ENCODE measurements at regions not wholly inside any gene's neighbourhood (a gene's known extent, or its start where the extent isn't known, plus 50 kb on each side); places are given as distances from the start of the nearest gene placed in this dataset.

DNA sequence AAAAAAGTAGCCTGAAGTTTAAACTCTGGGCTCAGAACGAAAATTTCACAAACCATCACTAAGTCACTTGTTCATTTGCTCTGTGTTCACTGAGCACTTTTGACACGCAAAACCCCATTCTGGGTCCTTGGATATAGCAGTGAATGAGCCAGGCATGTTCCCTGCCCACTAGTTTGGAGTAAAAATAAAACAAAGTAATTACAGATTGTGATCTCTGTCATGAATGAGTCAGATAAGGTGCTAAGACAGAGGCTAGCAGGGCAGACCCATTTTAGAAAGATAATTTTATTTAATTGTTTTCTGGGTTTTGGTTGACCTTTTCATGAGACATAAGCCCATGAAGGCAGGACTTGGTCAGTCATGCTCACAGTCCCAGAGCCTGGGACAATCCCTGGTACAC lies 84.1 kb upstream of the ARHGEF3 start:
- no peak overlapping the region for H3K4me3 ChIP-seq (ENCODE audit: low read depth in 2 of 2, low read length in 2 of 2)
- POLR2A ChIA-PET: no interaction called here

DNA sequence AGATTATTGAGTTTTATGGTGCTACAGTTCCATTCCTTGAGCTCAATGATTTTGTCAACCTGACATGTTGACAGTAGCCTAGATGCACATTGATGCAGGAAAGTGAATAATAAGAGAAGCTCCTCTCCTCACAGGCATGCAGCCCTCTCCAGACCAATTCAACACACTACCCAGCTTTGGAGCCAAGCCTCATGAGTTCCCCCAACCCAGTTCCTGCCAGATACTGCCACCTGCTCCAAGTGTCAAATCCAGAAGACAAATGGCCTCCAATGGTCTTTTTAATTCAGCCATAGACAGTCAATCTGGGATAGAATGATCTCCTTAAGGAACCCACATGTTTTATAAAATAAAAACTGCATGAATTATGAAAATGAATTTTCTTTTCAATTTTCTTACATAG lies 83.7 kb upstream of the ARHGEF3 start:
- in situ Hi-C loops (cut with HindIII; ENCODE audit: low pct_unique_long_range_greater_than_20kb, low sequenced_read_pairs): no loop called here
- CTCF ChIA-PET: no interaction called here
- Histone ChIP-seq H3K36me3 (ENCODE audit: control insufficient read depth, insufficient read depth, low read length) (no peaks in the 10 kb centered on the region), H3K4me3 (ENCODE audit: low read depth in 2 of 2, low read length in 2 of 2) (no peak overlapping the region), H3K4me1 (ENCODE audit: control insufficient read depth, insufficient read depth, low read length) (no peaks in the 10 kb centered on the region), H3K27me3 (ENCODE audit: control insufficient read depth, insufficient read depth, low read length) (no peaks in the 10 kb centered on the region), H3K9me3 (ENCODE audit: control insufficient read depth, insufficient read depth, low read depth, low read length) (no peaks in the 10 kb centered on the region), H3K27ac (ENCODE audit: low read length) (no peak overlapping the region)
- DNase-seq (ENCODE audit: low read depth, low spot score): no peak
- TF ChIP-seq SIN3A (IDR thresholded peaks at IDR 0.05; ENCODE audit: borderline replicate concordance, insufficient read depth, low read depth, low read length) (no peak), TCF7L2 (IDR thresholded peaks at IDR 0.05; ENCODE audit: low read depth, low read length) (no peak), CTCF (IDR thresholded peaks at IDR 0.05) (no peak), POLR2AphosphoS5 (IDR thresholded peaks at IDR 0.05; ENCODE audit: low read depth, low read length) (no peak)
- TF ChIP-seq, protein P1, sequence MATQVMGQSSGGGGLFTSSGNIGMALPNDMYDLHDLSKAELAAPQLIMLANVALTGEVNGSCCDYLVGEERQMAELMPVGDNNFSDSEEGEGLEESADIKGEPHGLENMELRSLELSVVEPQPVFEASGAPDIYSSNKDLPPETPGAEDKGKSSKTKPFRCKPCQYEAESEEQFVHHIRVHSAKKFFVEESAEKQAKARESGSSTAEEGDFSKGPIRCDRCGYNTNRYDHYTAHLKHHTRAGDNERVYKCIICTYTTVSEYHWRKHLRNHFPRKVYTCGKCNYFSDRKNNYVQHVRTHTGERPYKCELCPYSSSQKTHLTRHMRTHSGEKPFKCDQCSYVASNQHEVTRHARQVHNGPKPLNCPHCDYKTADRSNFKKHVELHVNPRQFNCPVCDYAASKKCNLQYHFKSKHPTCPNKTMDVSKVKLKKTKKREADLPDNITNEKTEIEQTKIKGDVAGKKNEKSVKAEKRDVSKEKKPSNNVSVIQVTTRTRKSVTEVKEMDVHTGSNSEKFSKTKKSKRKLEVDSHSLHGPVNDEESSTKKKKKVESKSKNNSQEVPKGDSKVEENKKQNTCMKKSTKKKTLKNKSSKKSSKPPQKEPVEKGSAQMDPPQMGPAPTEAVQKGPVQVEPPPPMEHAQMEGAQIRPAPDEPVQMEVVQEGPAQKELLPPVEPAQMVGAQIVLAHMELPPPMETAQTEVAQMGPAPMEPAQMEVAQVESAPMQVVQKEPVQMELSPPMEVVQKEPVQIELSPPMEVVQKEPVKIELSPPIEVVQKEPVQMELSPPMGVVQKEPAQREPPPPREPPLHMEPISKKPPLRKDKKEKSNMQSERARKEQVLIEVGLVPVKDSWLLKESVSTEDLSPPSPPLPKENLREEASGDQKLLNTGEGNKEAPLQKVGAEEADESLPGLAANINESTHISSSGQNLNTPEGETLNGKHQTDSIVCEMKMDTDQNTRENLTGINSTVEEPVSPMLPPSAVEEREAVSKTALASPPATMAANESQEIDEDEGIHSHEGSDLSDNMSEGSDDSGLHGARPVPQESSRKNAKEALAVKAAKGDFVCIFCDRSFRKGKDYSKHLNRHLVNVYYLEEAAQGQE (IDR thresholded peaks at IDR 0.05; ENCODE audit: insufficient read depth in 1 of 2, low read depth in 2 of 2, low read length in 1 of 2): no peak
- POLR2A ChIA-PET: no interaction called here
- ATAC-seq: no peak
- intact Hi-C loops (cut with micrococcal nuclease; ENCODE audit: unreplicated experiment): no loop called here
- no TSS peak for BruUV-seq (replicated peaks)

More for the DNA sequence above, 84.1 kb upstream of the ARHGEF3 start:
- in situ Hi-C loops (cut with HindIII; ENCODE audit: low pct_unique_long_range_greater_than_20kb, low sequenced_read_pairs) (no loop called here), intact Hi-C loops (cut with micrococcal nuclease; ENCODE audit: unreplicated experiment) (no loop called here)
- Histone ChIP-seq H3K9me3 (ENCODE audit: control insufficient read depth, insufficient read depth, low read depth, low read length) (no peaks in the 10 kb centered on the region), H3K36me3 (ENCODE audit: control insufficient read depth, insufficient read depth, low read length) (no peaks in the 10 kb centered on the region), H3K27ac (ENCODE audit: low read length) (no peak overlapping the region), H3K27me3 (ENCODE audit: control insufficient read depth, insufficient read depth, low read length) (no peaks in the 10 kb centered on the region), H3K4me1 (ENCODE audit: control insufficient read depth, insufficient read depth, low read length) (no peaks in the 10 kb centered on the region)
- no TSS peak for BruUV-seq (replicated peaks)
- ATAC-seq (no peak), DNase-seq (ENCODE audit: low read depth, low spot score) (no peak)
- CTCF ChIA-PET: no interaction called here
- TF ChIP-seq TCF7L2 (IDR thresholded peaks at IDR 0.05; ENCODE audit: low read depth, low read length) (no peak), POLR2AphosphoS5 (IDR thresholded peaks at IDR 0.05; ENCODE audit: low read depth, low read length) (no peak), SIN3A (IDR thresholded peaks at IDR 0.05; ENCODE audit: borderline replicate concordance, insufficient read depth, low read depth, low read length) (no peak), CTCF (IDR thresholded peaks at IDR 0.05) (no peak)
- TF ChIP-seq, protein P1 (IDR thresholded peaks at IDR 0.05; ENCODE audit: insufficient read depth in 1 of 2, low read depth in 2 of 2, low read length in 1 of 2): no peak
